ENCODE measurements at regions not wholly inside any gene's neighbourhood (a gene's known extent, or its start where the extent isn't known, plus 50 kb on each side); places are given as distances from the start of the nearest gene placed in this dataset.

GRCh38 chr14:97024300-97024699 lies 227.1 kb downstream of the VRK1 start:
- TF ChIP-seq EZH2 (IDR thresholded peaks at IDR 0.05; ENCODE audit: borderline replicate concordance): no peak
- TF ChIP-seq EZH2phosphoT487 (IDR thresholded peaks at IDR 0.05; ENCODE audit: low read depth, severe bottlenecking, unreplicated experiment): no peak
- TF ChIP-seq, protein P1, sequence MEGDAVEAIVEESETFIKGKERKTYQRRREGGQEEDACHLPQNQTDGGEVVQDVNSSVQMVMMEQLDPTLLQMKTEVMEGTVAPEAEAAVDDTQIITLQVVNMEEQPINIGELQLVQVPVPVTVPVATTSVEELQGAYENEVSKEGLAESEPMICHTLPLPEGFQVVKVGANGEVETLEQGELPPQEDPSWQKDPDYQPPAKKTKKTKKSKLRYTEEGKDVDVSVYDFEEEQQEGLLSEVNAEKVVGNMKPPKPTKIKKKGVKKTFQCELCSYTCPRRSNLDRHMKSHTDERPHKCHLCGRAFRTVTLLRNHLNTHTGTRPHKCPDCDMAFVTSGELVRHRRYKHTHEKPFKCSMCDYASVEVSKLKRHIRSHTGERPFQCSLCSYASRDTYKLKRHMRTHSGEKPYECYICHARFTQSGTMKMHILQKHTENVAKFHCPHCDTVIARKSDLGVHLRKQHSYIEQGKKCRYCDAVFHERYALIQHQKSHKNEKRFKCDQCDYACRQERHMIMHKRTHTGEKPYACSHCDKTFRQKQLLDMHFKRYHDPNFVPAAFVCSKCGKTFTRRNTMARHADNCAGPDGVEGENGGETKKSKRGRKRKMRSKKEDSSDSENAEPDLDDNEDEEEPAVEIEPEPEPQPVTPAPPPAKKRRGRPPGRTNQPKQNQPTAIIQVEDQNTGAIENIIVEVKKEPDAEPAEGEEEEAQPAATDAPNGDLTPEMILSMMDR (IDR thresholded peaks at IDR 0.05; ENCODE audit: poor library complexity): no peak
- no peak for DNase-seq (ENCODE audit: low spot score)
- peaks cover 17% of the 10 kb centered on the region for H3K27me3 ChIP-seq
- H3K9me2 ChIP-seq (replicated peaks; ENCODE audit: insufficient read depth): no peaks in the 10 kb centered on the region
- H3K4me2 ChIP-seq: no peak overlapping the region
- no peaks in the 10 kb centered on the region for H3K36me3 ChIP-seq (replicated peaks; ENCODE audit: insufficient read depth, low read depth)
- H3K4me3 ChIP-seq: no peak overlapping the region
- no peaks in the 10 kb centered on the region for H3K79me2 ChIP-seq
- no peaks in the 10 kb centered on the region for H3K9me3 ChIP-seq (ENCODE audit: low read depth)
- no peak overlapping the region for H3K27ac ChIP-seq
- no peak overlapping the region for H2AFZ ChIP-seq
- no peaks in the 10 kb centered on the region for H3K4me1 ChIP-seq (ENCODE audit: insufficient read depth)
- no peaks in the 10 kb centered on the region for H4K20me1 ChIP-seq (ENCODE audit: insufficient read depth, poor library complexity, severe bottlenecking)
- 87% methylated on average over 7 of the region's 7 CpGs for WGBS (ENCODE audit: low lambda C conversion rate, missing lambda C conversion rate)

- no peak for DNase-seq (ENCODE audit: low spot score)
- Histone ChIP-seq H4K20me1 (ENCODE audit: insufficient read depth, poor library complexity, severe bottlenecking) (no peaks in the 10 kb centered on the region), H3K9me3 (ENCODE audit: low read depth) (no peaks in the 10 kb centered on the region), H3K9me2 (replicated peaks; ENCODE audit: insufficient read depth) (no peaks in the 10 kb centered on the region), H3K79me2 (no peaks in the 10 kb centered on the region), H3K4me1 (ENCODE audit: insufficient read depth) (no peaks in the 10 kb centered on the region), H2AFZ (no peak overlapping the region), H3K4me3 (no peak overlapping the region), H3K27ac (no peak overlapping the region), H3K4me2 (peak overlapping the region; percentile 29), H3K27me3 (peaks cover 20% of the 10 kb centered on the region), H3K36me3 (replicated peaks; ENCODE audit: insufficient read depth, low read depth) (no peaks in the 10 kb centered on the region)
- TF ChIP-seq, protein P1 (IDR thresholded peaks at IDR 0.05; ENCODE audit: poor library complexity): no peak
- TF ChIP-seq EZH2 (IDR thresholded peaks at IDR 0.05; ENCODE audit: borderline replicate concordance) (no peak), EZH2phosphoT487 (IDR thresholded peaks at IDR 0.05; ENCODE audit: low read depth, severe bottlenecking, unreplicated experiment) (no peak)
- WGBS (ENCODE audit: low lambda C conversion rate, missing lambda C conversion rate): 44% methylated on average over 16 of the region's 16 CpGs
Measured at GRCh38 chr14:97025722-97026121, 228.5 kb downstream of the VRK1 start.

GRCh38 chr14:97027256-97027999 lies 230.2 kb downstream of the VRK1 start:
- Histone ChIP-seq H3K9me3 (ENCODE audit: low read depth) (no peaks in the 10 kb centered on the region), H3K36me3 (replicated peaks; ENCODE audit: insufficient read depth, low read depth) (no peaks in the 10 kb centered on the region), H2AFZ (no peak overlapping the region), H3K9me2 (replicated peaks; ENCODE audit: insufficient read depth) (no peaks in the 10 kb centered on the region), H3K4me2 (no peak overlapping the region), H3K4me3 (no peak overlapping the region), H3K4me1 (ENCODE audit: insufficient read depth) (no peaks in the 10 kb centered on the region), H3K27ac (no peak overlapping the region), H4K20me1 (ENCODE audit: insufficient read depth, poor library complexity, severe bottlenecking) (no peaks in the 10 kb centered on the region), H3K27me3 (peaks cover 37% of the 10 kb centered on the region), H3K79me2 (no peaks in the 10 kb centered on the region)
- 78% methylated on average over 12 of the region's 12 CpGs for WGBS (ENCODE audit: low lambda C conversion rate, missing lambda C conversion rate)
- TF ChIP-seq, protein P1 (IDR thresholded peaks at IDR 0.05; ENCODE audit: poor library complexity): no peak
- TF ChIP-seq EZH2phosphoT487 (IDR thresholded peaks at IDR 0.05; ENCODE audit: low read depth, severe bottlenecking, unreplicated experiment) (no peak), EZH2 (IDR thresholded peaks at IDR 0.05; ENCODE audit: borderline replicate concordance) (no peak)
- no peak for DNase-seq (ENCODE audit: low spot score)
